ENCODE measurements at regions not wholly inside any gene's neighbourhood (a gene's known extent, or its start where the extent isn't known, plus 50 kb on each side); places are given as distances from the start of the nearest gene placed in this dataset.

- DNase-seq (ENCODE audit: low spot score): no peak
These were observed 142.8 kb downstream of the CXCL12 start for GRCh38 chr10:44242091-44242490.

- no peak for DNase-seq (ENCODE audit: low spot score)
These were observed 144.2 kb downstream of the CXCL12 start for GRCh38 chr10:44240584-44241205.

- no peak for DNase-seq (ENCODE audit: low spot score)
These were observed 146.7 kb downstream of the CXCL12 start for GRCh38 chr10:44238212-44238611.

- DNase-seq (ENCODE audit: low spot score): no peak
These were observed 147.4 kb downstream of the CXCL12 start for GRCh38 chr10:44237364-44238049.

GRCh38 chr10:44235363-44235762, 149.5 kb downstream of the CXCL12 start:
- DNase-seq (ENCODE audit: low spot score): no peak

GRCh38 chr10:44234483-44234875, 150.4 kb downstream of the CXCL12 start:
- DNase-seq (ENCODE audit: low spot score): no peak

GRCh38 chr10:44233561-44234482, 151.1 kb downstream of the CXCL12 start:
- no peak for DNase-seq (ENCODE audit: low spot score)

GRCh38 chr10:44217274-44217820, 167.6 kb downstream of the CXCL12 start:
- no peak for DNase-seq (ENCODE audit: low spot score)

GRCh38 chr10:44216073-44216472, 168.8 kb downstream of the CXCL12 start:
- no peak for DNase-seq (ENCODE audit: low spot score)

- DNase-seq (ENCODE audit: low spot score): no peak
These were observed 175.1 kb downstream of the CXCL12 start for GRCh38 chr10:44209811-44210210.

GRCh38 chr10:44207160-44207559, 177.7 kb downstream of the CXCL12 start:
- no peak for DNase-seq (ENCODE audit: low spot score)

GRCh38 chr10:44206127-44206818, 178.6 kb downstream of the CXCL12 start:
- no peak for DNase-seq (ENCODE audit: low spot score)

- DNase-seq (ENCODE audit: low spot score): no peak
These were observed 179.8 kb downstream of the CXCL12 start for GRCh38 chr10:44205067-44205466.

- DNase-seq (ENCODE audit: low spot score): no peak
These were observed 181.4 kb downstream of the CXCL12 start for GRCh38 chr10:44203535-44203934.

GRCh38 chr10:44202952-44203351, 181.9 kb downstream of the CXCL12 start:
- no peak for DNase-seq (ENCODE audit: low spot score)

- no peak for DNase-seq (ENCODE audit: low spot score)
These were observed 183.2 kb downstream of the CXCL12 start for GRCh38 chr10:44201656-44202055.

GRCh38 chr10:44201011-44201410, 183.9 kb downstream of the CXCL12 start:
- DNase-seq (ENCODE audit: low spot score): no peak

GRCh38 chr10:44199991-44200655, 184.8 kb downstream of the CXCL12 start:
- no peak for DNase-seq (ENCODE audit: low spot score)

GRCh38 chr10:44199267-44199666, 185.6 kb downstream of the CXCL12 start:
- no peak for DNase-seq (ENCODE audit: low spot score)

GRCh38 chr10:44198780-44199097, 186.2 kb downstream of the CXCL12 start:
- DNase-seq (ENCODE audit: low spot score): no peak

- DNase-seq (ENCODE audit: low spot score): no peak
These were observed 186.7 kb downstream of the CXCL12 start for GRCh38 chr10:44198096-44198779.
